WTC11 (cell line): ENCODE measurements at regions not wholly inside any gene's neighbourhood (a gene's known extent, or its start where the extent isn't known, plus 50 kb on each side); places are given as distances from the start of the nearest gene placed in this dataset.

Experiments
- CREB1 ChIP-seq: sonication (generic); formaldehyde crosslinking; IDR thresholded peaks from 2 replicates; pipeline ENCODE4 v1.8.0; 2023; ENCODE audit warnings: mild to moderate bottlenecking, missing genetic modification reagents
- CREM ChIP-seq: sonication (generic); formaldehyde crosslinking; IDR thresholded peaks from 2 replicates; pipeline ENCODE4 v1.8.1; 2022; ENCODE audit warnings: mild to moderate bottlenecking, missing genetic modification reagents, moderate library complexity
- ETV6 ChIP-seq: sonication (generic); formaldehyde crosslinking; IDR thresholded peaks from 2 replicates; pipeline ENCODE4 v1.8.1; 2022; ENCODE audit warnings: mild to moderate bottlenecking, missing genetic modification reagents
- FOXP1 ChIP-seq: sonication (generic); formaldehyde crosslinking; IDR thresholded peaks from 2 replicates; pipeline ENCODE4 v1.8.0; 2022; ENCODE audit warnings: missing genetic modification reagents, mild to moderate bottlenecking, moderate library complexity, borderline replicate concordance
- JUN ChIP-seq: sonication (generic); formaldehyde crosslinking; IDR thresholded peaks from 2 replicates; pipeline ENCODE4 v1.8.0; 2023; ENCODE audit warnings: mild to moderate bottlenecking, missing genetic modification reagents
- TF ChIP-seq, protein P1 (sequence below): sonication (generic); formaldehyde crosslinking; IDR thresholded peaks from 2 replicates; pipeline ENCODE4 v1.8.0; 2022; ENCODE audit warnings: mild to moderate bottlenecking, missing genetic modification reagents
- TF ChIP-seq, protein P2 (sequence below): sonication (generic); formaldehyde crosslinking; IDR thresholded peaks from 2 replicates; pipeline ENCODE4 v1.8.0; 2022; ENCODE audit warnings: mild to moderate bottlenecking, missing genetic modification reagents
- TF ChIP-seq, protein P3 (sequence below): fragments of 200-600 bp; IDR thresholded peaks from 2 replicates; pipeline ENCODE4 v1.8.0; 2022; ENCODE audit warnings: antibody characterized with exemption
- TF ChIP-seq, protein P4 (sequence below): sonication (generic); formaldehyde crosslinking; IDR thresholded peaks from 2 replicates; pipeline ENCODE4 v1.8.1; 2023; ENCODE audit warnings: mild to moderate bottlenecking, missing genetic modification reagents, moderate library complexity
- TF ChIP-seq, protein P5 (sequence below): sonication (generic); formaldehyde crosslinking; IDR thresholded peaks from 2 replicates; pipeline ENCODE4 v1.8.0; 2023; ENCODE audit warnings: missing genetic modification reagents, mild to moderate bottlenecking, borderline replicate concordance

DNA sequence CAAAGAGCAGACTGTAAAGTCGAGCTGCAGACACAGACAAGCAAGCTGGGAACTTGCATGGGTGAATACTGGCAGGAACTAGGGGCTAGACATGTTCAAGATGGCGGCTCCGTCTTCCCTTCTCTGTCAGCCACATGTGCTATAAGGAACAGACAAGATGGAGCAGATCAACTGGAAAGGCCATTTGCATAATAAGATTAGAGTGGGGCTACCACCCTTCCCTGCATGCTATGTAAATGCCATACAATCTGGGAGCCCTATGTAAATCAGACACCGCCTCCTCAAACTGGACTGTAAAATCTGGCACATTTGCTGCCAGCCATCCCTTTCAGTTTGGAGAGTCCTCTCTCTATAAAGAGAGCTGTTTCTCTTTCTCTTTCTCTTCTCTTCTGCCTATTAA lies 640.1 kb upstream of the CDH8 start:
- no peak for TF ChIP-seq JUN (CRISPR knock-in tag)
- TF ChIP-seq, protein P1, sequence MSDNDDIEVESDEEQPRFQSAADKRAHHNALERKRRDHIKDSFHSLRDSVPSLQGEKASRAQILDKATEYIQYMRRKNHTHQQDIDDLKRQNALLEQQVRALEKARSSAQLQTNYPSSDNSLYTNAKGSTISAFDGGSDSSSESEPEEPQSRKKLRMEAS (CRISPR knock-in tag), result no peak
- TF ChIP-seq, protein P2, sequence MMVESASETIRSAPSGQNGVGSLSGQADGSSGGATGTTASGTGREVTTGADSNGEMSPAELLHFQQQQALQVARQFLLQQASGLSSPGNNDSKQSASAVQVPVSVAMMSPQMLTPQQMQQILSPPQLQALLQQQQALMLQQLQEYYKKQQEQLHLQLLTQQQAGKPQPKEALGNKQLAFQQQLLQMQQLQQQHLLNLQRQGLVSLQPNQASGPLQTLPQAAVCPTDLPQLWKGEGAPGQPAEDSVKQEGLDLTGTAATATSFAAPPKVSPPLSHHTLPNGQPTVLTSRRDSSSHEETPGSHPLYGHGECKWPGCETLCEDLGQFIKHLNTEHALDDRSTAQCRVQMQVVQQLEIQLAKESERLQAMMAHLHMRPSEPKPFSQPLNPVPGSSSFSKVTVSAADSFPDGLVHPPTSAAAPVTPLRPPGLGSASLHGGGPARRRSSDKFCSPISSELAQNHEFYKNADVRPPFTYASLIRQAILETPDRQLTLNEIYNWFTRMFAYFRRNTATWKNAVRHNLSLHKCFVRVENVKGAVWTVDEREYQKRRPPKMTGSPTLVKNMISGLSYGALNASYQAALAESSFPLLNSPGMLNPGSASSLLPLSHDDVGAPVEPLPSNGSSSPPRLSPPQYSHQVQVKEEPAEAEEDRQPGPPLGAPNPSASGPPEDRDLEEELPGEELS (CRISPR knock-in tag), result no peak
- no peak for TF ChIP-seq CREM
- TF ChIP-seq CREB1 (CRISPR knock-in tag), result no peak
- TF ChIP-seq, protein P3, sequence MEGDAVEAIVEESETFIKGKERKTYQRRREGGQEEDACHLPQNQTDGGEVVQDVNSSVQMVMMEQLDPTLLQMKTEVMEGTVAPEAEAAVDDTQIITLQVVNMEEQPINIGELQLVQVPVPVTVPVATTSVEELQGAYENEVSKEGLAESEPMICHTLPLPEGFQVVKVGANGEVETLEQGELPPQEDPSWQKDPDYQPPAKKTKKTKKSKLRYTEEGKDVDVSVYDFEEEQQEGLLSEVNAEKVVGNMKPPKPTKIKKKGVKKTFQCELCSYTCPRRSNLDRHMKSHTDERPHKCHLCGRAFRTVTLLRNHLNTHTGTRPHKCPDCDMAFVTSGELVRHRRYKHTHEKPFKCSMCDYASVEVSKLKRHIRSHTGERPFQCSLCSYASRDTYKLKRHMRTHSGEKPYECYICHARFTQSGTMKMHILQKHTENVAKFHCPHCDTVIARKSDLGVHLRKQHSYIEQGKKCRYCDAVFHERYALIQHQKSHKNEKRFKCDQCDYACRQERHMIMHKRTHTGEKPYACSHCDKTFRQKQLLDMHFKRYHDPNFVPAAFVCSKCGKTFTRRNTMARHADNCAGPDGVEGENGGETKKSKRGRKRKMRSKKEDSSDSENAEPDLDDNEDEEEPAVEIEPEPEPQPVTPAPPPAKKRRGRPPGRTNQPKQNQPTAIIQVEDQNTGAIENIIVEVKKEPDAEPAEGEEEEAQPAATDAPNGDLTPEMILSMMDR, result no peak
- no peak for TF ChIP-seq ETV6 (CRISPR knock-in tag)
- TF ChIP-seq, protein P4, sequence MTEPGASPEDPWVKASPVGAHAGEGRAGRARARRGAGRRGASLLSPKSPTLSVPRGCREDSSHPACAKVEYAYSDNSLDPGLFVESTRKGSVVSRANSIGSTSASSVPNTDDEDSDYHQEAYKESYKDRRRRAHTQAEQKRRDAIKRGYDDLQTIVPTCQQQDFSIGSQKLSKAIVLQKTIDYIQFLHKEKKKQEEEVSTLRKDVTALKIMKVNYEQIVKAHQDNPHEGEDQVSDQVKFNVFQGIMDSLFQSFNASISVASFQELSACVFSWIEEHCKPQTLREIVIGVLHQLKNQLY (CRISPR knock-in tag), result no peak
- TF ChIP-seq FOXP1 (CRISPR knock-in tag), result no peak
- TF ChIP-seq, protein P5, sequence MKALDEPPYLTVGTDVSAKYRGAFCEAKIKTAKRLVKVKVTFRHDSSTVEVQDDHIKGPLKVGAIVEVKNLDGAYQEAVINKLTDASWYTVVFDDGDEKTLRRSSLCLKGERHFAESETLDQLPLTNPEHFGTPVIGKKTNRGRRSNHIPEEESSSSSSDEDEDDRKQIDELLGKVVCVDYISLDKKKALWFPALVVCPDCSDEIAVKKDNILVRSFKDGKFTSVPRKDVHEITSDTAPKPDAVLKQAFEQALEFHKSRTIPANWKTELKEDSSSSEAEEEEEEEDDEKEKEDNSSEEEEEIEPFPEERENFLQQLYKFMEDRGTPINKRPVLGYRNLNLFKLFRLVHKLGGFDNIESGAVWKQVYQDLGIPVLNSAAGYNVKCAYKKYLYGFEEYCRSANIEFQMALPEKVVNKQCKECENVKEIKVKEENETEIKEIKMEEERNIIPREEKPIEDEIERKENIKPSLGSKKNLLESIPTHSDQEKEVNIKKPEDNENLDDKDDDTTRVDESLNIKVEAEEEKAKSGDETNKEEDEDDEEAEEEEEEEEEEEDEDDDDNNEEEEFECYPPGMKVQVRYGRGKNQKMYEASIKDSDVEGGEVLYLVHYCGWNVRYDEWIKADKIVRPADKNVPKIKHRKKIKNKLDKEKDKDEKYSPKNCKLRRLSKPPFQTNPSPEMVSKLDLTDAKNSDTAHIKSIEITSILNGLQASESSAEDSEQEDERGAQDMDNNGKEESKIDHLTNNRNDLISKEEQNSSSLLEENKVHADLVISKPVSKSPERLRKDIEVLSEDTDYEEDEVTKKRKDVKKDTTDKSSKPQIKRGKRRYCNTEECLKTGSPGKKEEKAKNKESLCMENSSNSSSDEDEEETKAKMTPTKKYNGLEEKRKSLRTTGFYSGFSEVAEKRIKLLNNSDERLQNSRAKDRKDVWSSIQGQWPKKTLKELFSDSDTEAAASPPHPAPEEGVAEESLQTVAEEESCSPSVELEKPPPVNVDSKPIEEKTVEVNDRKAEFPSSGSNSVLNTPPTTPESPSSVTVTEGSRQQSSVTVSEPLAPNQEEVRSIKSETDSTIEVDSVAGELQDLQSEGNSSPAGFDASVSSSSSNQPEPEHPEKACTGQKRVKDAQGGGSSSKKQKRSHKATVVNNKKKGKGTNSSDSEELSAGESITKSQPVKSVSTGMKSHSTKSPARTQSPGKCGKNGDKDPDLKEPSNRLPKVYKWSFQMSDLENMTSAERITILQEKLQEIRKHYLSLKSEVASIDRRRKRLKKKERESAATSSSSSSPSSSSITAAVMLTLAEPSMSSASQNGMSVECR (CRISPR knock-in tag), result no peak
